GM06990 (cell line): ENCODE measurements at regions not wholly inside any gene's neighbourhood (a gene's known extent, or its start where the extent isn't known, plus 50 kb on each side); places are given as distances from the start of the nearest gene placed in this dataset.

Source experiments
- DNase-seq: peaks from one replicate; pipeline ENCODE4 v3.0.0-alpha.2; 2011; ENCODE audit not compliant: insufficient read length; ENCODE audit errors: extremely low read depth
- H3K27me3 ChIP-seq: replicated peaks from 2 replicates; pipeline ENCODE4 v1.6.0; 2011; ENCODE audit warnings: low read length; ENCODE audit not compliant: control insufficient read depth, insufficient read depth
- H3K36me3 ChIP-seq: 2 replicates; pipeline ENCODE4 v1.5.1; 2011; ENCODE audit warnings: low read length; ENCODE audit not compliant: control insufficient read depth, insufficient read depth
- H3K4me3 ChIP-seq: replicated peaks from 2 replicates; pipeline ENCODE4 v1.5.1; 2011; ENCODE audit warnings: low read depth, mild to moderate bottlenecking, control low read depth, low read length
- TF ChIP-seq, protein P1 (sequence below): IDR thresholded peaks from 2 replicates; pipeline ENCODE4 v1.5.1; 2011; ENCODE audit warnings: low read length, control low read depth, mild to moderate bottlenecking, inconsistent platforms; ENCODE audit not compliant: insufficient read depth, poor library complexity, severe bottlenecking

DNA sequence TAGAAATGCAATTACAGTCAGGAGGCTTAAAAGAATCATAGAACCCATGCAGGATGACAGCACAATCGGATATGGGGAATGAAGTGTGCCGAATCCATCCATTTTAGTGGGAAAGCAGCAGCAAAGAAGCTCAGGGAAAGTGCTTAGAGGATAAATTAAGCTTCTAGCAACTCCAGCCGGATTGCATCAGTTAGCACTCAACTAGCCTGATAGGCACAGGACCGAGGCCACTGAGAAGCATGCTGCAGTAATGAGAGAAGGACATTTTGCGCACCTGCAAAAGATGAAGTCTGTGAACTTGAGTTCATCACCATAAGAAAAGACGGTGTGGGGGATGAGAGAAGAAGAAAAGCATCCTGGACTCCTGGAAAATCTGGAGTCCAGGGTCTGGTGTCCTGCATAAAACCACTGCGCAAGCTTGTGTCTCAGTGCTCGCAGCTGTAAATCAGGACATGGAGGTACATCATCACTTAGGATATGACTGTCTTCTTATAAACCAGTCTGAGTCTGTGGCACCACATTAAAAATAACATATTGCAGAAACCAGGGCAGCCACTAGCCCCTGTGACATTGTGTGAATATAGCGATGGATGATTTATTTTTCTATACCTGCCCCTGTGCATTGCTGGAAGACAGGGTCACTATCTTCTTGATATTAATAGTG lies 665.5 kb upstream of the SOX11 start:
- TF ChIP-seq, protein P1, sequence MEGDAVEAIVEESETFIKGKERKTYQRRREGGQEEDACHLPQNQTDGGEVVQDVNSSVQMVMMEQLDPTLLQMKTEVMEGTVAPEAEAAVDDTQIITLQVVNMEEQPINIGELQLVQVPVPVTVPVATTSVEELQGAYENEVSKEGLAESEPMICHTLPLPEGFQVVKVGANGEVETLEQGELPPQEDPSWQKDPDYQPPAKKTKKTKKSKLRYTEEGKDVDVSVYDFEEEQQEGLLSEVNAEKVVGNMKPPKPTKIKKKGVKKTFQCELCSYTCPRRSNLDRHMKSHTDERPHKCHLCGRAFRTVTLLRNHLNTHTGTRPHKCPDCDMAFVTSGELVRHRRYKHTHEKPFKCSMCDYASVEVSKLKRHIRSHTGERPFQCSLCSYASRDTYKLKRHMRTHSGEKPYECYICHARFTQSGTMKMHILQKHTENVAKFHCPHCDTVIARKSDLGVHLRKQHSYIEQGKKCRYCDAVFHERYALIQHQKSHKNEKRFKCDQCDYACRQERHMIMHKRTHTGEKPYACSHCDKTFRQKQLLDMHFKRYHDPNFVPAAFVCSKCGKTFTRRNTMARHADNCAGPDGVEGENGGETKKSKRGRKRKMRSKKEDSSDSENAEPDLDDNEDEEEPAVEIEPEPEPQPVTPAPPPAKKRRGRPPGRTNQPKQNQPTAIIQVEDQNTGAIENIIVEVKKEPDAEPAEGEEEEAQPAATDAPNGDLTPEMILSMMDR = no peak
- H3K36me3 ChIP-seq = no peaks in the 10 kb centered on the region
- no peaks in the 10 kb centered on the region for H3K27me3 ChIP-seq
- no peak overlapping the region for H3K4me3 ChIP-seq
- DNase-seq = no peak

DNA sequence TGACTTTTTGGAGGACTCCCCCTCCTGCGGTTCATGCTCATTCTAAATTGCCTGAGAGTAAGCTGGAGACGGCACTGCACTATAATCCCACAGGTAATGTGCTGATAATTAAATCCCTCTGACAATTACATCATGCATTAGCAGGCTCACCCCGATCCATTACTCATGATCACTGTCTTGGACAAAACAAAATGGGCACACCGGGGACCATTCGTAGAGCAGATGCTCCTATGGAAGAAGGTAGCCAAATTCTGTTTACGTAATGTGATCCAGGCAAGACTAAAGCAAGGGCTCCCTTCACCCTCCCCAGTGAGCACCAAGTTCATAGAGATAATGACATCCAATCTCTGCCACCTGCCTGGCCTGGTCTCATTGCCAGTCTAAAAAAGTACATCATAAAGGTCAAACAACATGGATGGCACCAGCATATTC lies 657.1 kb upstream of the SOX11 start:
- no peak for DNase-seq
- Histone ChIP-seq H3K27me3 (no peaks in the 10 kb centered on the region), H3K4me3 (no peak overlapping the region), H3K36me3 (no peaks in the 10 kb centered on the region)
- TF ChIP-seq, protein P1 = no peak

DNA sequence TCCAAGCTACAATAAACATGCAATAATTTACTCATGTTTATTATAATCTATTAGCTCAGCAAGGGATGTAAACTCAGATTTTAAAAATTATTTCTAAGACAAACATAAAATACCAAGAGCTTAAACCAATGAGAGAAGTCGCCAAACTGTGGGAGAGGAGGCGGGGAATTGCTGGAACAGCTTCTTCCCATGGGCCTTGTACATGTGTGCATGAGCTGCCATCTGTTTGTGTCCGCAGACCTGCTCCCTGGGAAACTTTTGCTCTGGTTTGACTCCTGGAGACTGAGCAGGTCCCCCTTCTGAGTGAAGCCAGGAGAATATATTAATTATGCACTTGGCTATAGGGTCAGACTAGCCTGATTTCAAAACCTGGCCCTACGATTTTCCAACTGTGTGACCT lies 655.9 kb upstream of the SOX11 start:
- H3K27me3 ChIP-seq = no peaks in the 10 kb centered on the region
- H3K4me3 ChIP-seq = no peak overlapping the region
- no peak for DNase-seq
- TF ChIP-seq, protein P1 = no peak
- no peaks in the 10 kb centered on the region for H3K36me3 ChIP-seq

DNA sequence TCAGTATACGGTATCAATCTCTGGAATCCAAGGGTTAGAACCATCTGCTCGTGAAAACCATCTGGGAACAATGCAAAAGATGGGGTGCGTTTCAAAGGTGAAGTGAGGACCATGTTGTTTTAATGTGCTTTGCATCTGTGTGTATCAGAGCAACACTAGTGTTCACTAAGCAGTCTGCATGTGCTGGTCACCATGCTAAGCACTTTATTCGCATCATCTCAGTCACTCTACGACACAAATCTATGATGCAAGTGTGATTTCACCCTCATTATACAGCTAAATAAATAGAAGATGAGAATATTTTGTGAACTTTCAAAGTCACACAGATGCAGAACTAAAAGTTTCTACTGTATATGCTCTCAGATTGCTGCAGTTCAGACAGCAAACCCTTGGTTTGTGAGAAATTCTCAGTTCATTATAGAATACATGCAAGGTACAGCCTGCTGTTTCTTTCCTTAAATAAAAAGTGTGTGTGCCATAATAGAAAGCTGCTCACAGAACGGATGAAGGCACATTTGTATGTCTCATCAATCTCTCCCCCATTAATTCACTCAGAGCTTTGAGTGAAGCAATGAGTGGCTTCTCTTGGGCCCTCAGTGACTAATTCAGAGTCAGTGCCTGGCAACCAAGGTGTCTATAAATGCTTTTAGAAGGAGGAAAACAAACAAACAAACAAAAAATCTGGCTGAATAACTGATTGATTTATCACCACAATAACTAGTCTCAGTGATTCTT lies 652.8 kb upstream of the SOX11 start:
- TF ChIP-seq, protein P1 = no peak
- no peaks in the 10 kb centered on the region for H3K36me3 ChIP-seq
- DNase-seq = no peak
- H3K27me3 ChIP-seq = no peaks in the 10 kb centered on the region
- H3K4me3 ChIP-seq = no peak overlapping the region

DNA sequence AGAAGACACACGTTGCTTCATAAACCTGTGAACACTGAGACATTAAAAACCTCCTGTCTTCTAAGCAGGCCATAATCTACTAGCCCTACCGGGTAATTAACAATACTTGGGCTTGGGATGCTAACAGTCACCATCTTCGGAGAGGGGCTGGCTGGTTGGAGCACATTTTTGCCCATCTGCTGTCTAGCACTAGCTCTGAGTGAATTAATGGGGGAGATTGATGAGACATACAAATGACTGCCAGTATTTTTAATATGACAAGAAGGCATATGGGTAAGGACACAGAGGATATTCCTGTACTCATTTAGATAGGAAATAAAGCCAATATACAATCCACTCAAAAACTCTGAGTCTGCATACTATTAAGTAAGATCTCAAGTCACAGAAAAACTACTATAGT lies 651.6 kb upstream of the SOX11 start:
- TF ChIP-seq, protein P1 = no peak
- no peak overlapping the region for H3K4me3 ChIP-seq
- no peak for DNase-seq
- H3K27me3 ChIP-seq = no peaks in the 10 kb centered on the region
- no peaks in the 10 kb centered on the region for H3K36me3 ChIP-seq
